Activated CD4-positive, alpha-beta memory T cell treated with anti-CD3 and anti-CD28 coated beads for 36 hours (primary cell): ENCODE measurements at regions not wholly inside any gene's neighbourhood (a gene's known extent, or its start where the extent isn't known, plus 50 kb on each side); places are given as distances from the start of the nearest gene placed in this dataset.
"Not testable (repeated sequence)": the region's sequence is repeated elsewhere in the genome, so short reads cannot be mapped to it uniquely, and the experiment has no call there.

Experiments
- CTCF ChIA-PET: fragments of 350-600 bp; sonication (Branson Sonifier 250); formaldehyde crosslinking; loops from one replicate; lab custom pipeline; 2021; ENCODE audit warnings: antibody characterized with exemption, inconsistent platforms; lab: Charles Lee
- POLR2A ChIA-PET: fragments of 350-600 bp; sonication (Branson Sonifier 250); formaldehyde crosslinking; loops from one replicate; lab custom pipeline; 2021; ENCODE audit warnings: antibody characterized with exemption; lab: Charles Lee
- DNase-seq: peaks from one replicate; pipeline ENCODE4 v3.0.0-alpha.2; 2020
- H3K27ac Mint-ChIP-seq: one replicate; pipeline ENCODE4 v1.8.0; 2021; ENCODE audit warnings: mixed read lengths
- H3K27me3 Mint-ChIP-seq: one replicate; pipeline ENCODE4 v1.8.0; 2021; ENCODE audit warnings: mixed read lengths
- H3K36me3 Mint-ChIP-seq: one replicate; pipeline ENCODE4 v1.8.0; 2021; ENCODE audit warnings: mixed read lengths
- H3K4me1 Mint-ChIP-seq: one replicate; pipeline ENCODE4 v1.8.0; 2021; ENCODE audit warnings: low read depth, mixed read lengths
- H3K4me3 Mint-ChIP-seq: one replicate; pipeline ENCODE4 v1.8.0; 2021; ENCODE audit warnings: mild to moderate bottlenecking, mixed read lengths
- H3K9me3 Mint-ChIP-seq: one replicate; pipeline ENCODE4 v1.8.0; 2021; ENCODE audit warnings: mixed read lengths
- intact Hi-C: fragments of 100-400 bp; cut with micrococcal nuclease; formaldehyde crosslinking; loops from one replicate; pipeline ENCODE4 v1.15.1; 2023

DNA sequence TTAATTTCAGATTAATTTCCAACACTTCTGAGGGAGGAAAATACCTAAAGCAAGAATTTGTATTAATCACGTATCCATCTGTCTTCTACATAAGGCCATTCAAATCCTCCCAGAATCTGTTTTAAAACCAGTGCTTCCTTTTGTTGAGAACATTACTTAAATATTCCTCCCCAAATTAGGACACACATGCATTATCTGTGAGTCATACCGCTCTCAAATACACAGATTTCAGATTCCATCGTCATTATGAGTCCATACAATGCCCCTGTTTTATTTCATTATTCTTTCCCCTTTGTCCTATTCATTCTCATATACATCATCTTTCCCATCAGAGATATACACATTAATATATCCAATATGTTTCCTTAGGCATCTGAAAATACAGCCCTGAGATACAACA lies 57.3 kb upstream of the PRSS12 start:
- Mint-ChIP-seq H3K4me1 (no peaks in the 10 kb centered on the region), H3K4me3 (no peak overlapping the region), H3K27ac (no peak overlapping the region), H3K36me3 (no peaks in the 10 kb centered on the region), H3K27me3 (peaks cover 4% of the 10 kb centered on the region), H3K9me3 (no peaks in the 10 kb centered on the region)
- ChIA-PET POLR2A (no interaction called here), CTCF (no interaction called here)
- intact Hi-C loops: no loop called here
- DNase-seq: no peak

DNA sequence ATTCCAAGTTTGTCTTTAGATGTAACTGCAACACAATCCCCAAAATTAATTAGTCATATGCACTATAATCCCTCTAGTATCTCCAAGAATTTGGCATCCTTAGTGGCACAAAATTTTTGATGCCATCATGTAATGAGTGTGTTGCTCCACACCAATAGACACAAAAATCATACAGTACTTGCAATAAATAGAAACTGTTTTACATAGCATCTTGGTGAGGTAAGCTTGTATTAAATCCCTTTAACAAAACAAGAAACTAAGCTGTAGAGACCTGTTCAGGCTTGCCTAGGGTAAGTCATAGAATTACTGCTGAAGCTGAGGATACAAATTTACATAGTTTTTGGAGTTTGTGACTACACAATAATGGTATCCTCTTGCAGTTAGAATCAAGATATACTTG lies 64.5 kb upstream of the PRSS12 start:
- ChIA-PET CTCF (no interaction called here), POLR2A (no interaction called here)
- DNase-seq: no peak
- Mint-ChIP-seq H3K27ac (no peak overlapping the region), H3K9me3 (no peaks in the 10 kb centered on the region), H3K4me3 (no peak overlapping the region), H3K27me3 (peaks cover 3% of the 10 kb centered on the region), H3K36me3 (no peaks in the 10 kb centered on the region), H3K4me1 (no peaks in the 10 kb centered on the region)
- intact Hi-C loops: no loop called here

DNA sequence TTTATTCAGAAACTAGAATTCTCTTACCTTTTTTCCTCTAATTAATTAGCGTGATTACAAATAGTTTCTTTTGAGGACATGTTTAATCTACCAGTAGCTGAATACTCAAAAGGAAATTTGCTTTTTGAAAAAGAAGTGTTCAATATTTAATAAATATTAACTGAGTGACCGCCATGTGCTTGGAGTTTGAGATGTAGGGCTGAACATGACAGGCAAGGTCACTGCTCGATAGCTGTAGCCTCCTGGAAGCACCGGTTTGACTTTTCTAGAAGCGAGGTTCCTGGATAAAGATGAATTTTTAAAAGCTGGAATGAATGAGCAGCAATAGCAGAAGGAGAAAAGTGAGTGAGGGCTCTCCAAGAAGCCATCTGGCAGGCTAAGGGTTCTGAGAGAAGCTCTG lies 65.0 kb upstream of the PRSS12 start:
- DNase-seq, intact Hi-C loops, H3K4me1 Mint-ChIP-seq, H3K36me3 Mint-ChIP-seq, H3K9me3 Mint-ChIP-seq, H3K27me3 Mint-ChIP-seq, H3K27ac Mint-ChIP-seq, POLR2A ChIA-PET, H3K4me3 Mint-ChIP-seq, CTCF ChIA-PET: not testable (repeated sequence)

DNA sequence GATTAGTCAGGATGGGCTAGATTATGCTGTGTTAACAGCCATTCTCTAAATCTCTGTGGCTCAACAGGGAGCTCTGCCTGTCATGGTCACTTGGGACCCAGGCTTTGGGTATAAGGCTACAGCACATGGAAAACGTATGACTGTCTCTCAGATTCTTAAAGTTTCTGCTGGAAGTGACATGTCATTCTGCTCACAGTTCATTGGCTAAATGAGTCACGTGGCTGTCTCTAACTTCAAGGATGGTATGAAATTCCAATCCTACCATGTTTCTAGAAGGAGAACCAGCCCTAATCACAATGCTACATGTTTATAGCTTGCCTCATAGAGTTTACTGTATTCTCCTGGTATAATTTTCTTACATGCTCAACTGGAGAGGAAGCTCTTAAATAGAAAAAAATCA lies 65.6 kb upstream of the PRSS12 start:
- DNase-seq, H3K4me3 Mint-ChIP-seq, H3K27ac Mint-ChIP-seq, H3K27me3 Mint-ChIP-seq, H3K4me1 Mint-ChIP-seq, H3K9me3 Mint-ChIP-seq, POLR2A ChIA-PET, CTCF ChIA-PET, H3K36me3 Mint-ChIP-seq, intact Hi-C loops: not testable (repeated sequence)

DNA sequence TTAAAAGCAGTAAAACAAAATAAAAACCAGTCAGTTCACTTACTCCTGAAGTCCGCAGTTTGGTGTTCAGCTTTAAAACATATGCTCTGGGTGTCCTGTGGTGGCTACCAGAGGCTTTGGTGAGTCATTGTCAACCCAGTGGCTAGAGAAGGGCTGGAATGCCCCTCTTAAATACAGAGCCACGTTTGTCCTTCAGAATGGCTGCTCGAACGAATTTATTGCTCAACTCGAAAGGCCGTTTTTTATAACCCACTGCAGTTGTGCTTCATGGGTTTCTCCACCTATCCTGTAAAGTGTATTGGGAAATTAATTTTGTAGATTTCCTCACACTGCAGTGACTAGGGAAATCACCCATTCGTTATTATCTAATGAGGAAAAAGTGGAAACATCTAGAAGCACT lies 66.8 kb upstream of the PRSS12 start:
- DNase-seq, H3K27me3 Mint-ChIP-seq, intact Hi-C loops: not testable (repeated sequence)

GRCh38 chr4:118424062-118424461 lies 71.3 kb upstream of the PRSS12 start:
- H3K27ac Mint-ChIP-seq, H3K9me3 Mint-ChIP-seq, H3K27me3 Mint-ChIP-seq, H3K4me3 Mint-ChIP-seq, POLR2A ChIA-PET, H3K4me1 Mint-ChIP-seq, H3K36me3 Mint-ChIP-seq, intact Hi-C loops: not testable (repeated sequence)
- DNase-seq: peak; percentile 70
- CTCF ChIA-PET: interaction anchor here (0.6 to 0.7 kb wide), 2 partner anchors 44 to 401 kb away, joined by 3 read pairs; no protein-coding TSS in a partner anchor

More for the DNA sequence above, 66.8 kb upstream of the PRSS12 start:
- H3K4me1 Mint-ChIP-seq, POLR2A ChIA-PET, H3K27ac Mint-ChIP-seq, H3K9me3 Mint-ChIP-seq, CTCF ChIA-PET, H3K36me3 Mint-ChIP-seq, H3K4me3 Mint-ChIP-seq: not testable (repeated sequence)

DNA sequence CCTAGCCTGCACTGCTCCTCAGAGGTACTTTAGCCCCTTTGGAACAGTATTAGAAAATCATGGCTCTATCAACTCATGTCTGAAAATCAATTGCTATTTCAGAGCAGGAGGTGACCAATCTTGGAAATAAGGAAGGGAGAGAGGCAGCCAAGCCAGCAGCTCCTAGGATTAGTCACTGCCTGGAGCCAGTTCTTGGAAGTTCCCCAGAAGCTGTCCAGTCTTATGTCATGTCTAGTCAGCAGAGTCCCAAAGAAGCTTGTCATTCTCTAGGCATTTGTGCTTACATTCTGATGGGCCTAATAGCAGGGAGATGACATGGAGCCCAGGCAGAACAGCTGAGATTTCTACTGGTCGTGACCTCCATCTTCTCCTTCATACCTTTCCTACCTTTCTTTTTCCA lies 76.1 kb upstream of the PRSS12 start:
- intact Hi-C loops, DNase-seq, H3K27ac Mint-ChIP-seq, H3K27me3 Mint-ChIP-seq, POLR2A ChIA-PET, CTCF ChIA-PET, H3K4me1 Mint-ChIP-seq, H3K36me3 Mint-ChIP-seq, H3K9me3 Mint-ChIP-seq, H3K4me3 Mint-ChIP-seq: not testable (repeated sequence)

- H3K9me3 Mint-ChIP-seq, H3K4me3 Mint-ChIP-seq, H3K36me3 Mint-ChIP-seq, DNase-seq, H3K4me1 Mint-ChIP-seq, CTCF ChIA-PET, H3K27me3 Mint-ChIP-seq, H3K27ac Mint-ChIP-seq, intact Hi-C loops, POLR2A ChIA-PET: not testable (repeated sequence)
Measured at GRCh38 chr4:118432359-118432758, 79.6 kb upstream of the PRSS12 start.

DNA sequence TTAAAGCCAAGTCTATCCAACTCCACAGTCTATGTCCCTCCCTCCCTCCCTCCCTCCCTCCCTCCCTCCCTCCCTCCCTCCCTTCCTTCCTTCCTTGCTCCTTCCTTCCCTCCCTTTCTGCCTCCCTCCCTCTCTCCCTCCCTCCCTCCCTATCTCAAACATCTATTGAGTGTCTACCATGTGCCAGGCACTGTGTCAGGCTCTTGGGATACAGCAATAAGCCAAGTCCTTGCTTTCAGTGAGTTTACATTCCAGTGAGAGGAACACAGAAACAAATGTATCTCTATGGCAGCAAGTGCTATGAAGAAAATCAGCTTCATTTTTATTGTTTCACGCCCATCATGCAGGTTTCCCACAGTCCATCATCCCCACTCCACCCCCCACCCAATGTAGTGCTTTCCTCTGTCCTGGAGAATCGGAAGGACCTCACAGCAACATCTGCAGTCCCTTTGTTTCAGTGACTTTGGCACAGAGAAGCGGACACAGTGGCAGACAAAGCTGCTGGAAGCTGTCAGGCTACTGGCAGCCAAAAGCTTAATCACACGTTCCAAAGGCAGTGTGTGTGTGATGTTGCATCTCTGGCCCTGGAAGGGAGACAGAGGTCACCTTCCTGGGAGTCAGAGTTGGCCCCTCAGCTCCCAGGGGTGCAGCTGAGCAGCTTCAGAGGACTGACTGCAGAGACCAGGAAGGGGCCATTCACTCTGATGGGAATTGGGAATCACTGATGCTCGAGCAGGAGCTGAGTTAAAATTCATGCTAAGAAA lies 81.0 kb upstream of the PRSS12 start:
- H3K27ac Mint-ChIP-seq, CTCF ChIA-PET, H3K9me3 Mint-ChIP-seq, H3K36me3 Mint-ChIP-seq, H3K4me1 Mint-ChIP-seq, H3K27me3 Mint-ChIP-seq, POLR2A ChIA-PET, DNase-seq, intact Hi-C loops, H3K4me3 Mint-ChIP-seq: not testable (repeated sequence)

DNA sequence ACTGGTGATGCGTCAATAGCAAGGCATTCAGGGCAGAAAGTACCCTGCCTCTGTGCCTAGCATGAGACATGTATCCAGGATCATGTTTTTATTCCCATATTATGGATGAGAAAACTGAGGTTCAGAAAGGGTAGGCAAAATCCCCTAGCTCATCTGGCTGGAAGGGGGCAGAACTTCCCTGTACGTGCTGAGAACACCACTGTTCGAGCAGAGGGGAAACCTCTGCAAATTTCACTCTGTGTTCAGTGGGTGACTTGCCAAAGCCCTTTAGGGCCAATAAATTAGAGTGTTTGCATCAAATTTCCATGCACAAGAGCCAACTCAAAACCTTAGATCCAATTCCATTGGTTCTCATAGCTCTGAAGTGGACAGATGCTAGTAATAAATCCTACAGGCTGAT lies 82.6 kb upstream of the PRSS12 start:
- H3K36me3 Mint-ChIP-seq, H3K4me3 Mint-ChIP-seq, H3K27me3 Mint-ChIP-seq, DNase-seq, H3K4me1 Mint-ChIP-seq, CTCF ChIA-PET, intact Hi-C loops, H3K9me3 Mint-ChIP-seq, POLR2A ChIA-PET, H3K27ac Mint-ChIP-seq: not testable (repeated sequence)

- H3K4me3 Mint-ChIP-seq, H3K4me1 Mint-ChIP-seq, H3K9me3 Mint-ChIP-seq, CTCF ChIA-PET, intact Hi-C loops, H3K27ac Mint-ChIP-seq, DNase-seq, H3K36me3 Mint-ChIP-seq, POLR2A ChIA-PET, H3K27me3 Mint-ChIP-seq: not testable (repeated sequence)
Measured at GRCh38 chr4:118442115-118442837, 89.5 kb upstream of the PRSS12 start.

GRCh38 chr4:118447397-118447796 lies 94.6 kb upstream of the PRSS12 start:
- H3K4me3 Mint-ChIP-seq, H3K36me3 Mint-ChIP-seq, H3K27ac Mint-ChIP-seq, H3K9me3 Mint-ChIP-seq, H3K27me3 Mint-ChIP-seq, intact Hi-C loops, H3K4me1 Mint-ChIP-seq, CTCF ChIA-PET, POLR2A ChIA-PET, DNase-seq: not testable (repeated sequence)

- CTCF ChIA-PET, POLR2A ChIA-PET, DNase-seq, H3K36me3 Mint-ChIP-seq, H3K9me3 Mint-ChIP-seq, H3K27me3 Mint-ChIP-seq, H3K4me1 Mint-ChIP-seq, intact Hi-C loops, H3K4me3 Mint-ChIP-seq, H3K27ac Mint-ChIP-seq: not testable (repeated sequence)
Measured at GRCh38 chr4:118454857-118455256, 102.1 kb upstream of the PRSS12 start.
